ENCODE measurements at regions not wholly inside any gene's neighbourhood (a gene's known extent, or its start where the extent isn't known, plus 50 kb on each side); places are given as distances from the start of the nearest gene placed in this dataset.

- TF ChIP-seq GATA2 (IDR thresholded peaks at IDR 0.05; ENCODE audit: low read depth, low read length) (no peak), GATA3 (IDR thresholded peaks at IDR 0.05; ENCODE audit: low read depth, low read length) (no peak)
Measured at GRCh38 chr11:8760896-8761295, 78.3 kb downstream of the RPL27A start.

Measured in SH-SY5Y (cell line).